ENCODE measurements at regions not wholly inside any gene's neighbourhood (a gene's known extent, or its start where the extent isn't known, plus 50 kb on each side); places are given as distances from the start of the nearest gene placed in this dataset.

DNA sequence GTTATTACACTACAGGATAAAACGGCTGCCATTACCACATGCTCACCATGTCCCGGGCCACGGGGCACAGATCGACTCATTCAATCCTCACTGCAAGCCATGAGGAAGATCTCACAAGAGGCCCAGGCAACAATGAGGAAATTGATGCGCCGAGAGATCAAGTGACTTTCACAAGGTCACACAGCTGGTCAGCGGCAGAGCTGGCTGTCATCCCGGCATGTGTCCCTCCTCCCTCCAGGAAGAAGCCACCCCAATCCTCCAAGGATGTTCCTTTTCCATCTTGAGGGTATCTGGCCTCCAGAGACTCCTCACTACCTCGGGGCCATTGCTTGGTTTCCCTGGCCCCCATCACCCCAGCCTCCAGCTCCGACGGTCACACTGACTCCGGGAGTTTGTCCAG lies 65.3 kb upstream of the GLI2 start:
- intact Hi-C loops (cut with micrococcal nuclease), result no loop called here
- DNase-seq (ENCODE audit: low spot score), result no peak
- peaks cover 18% of the 10 kb centered on the region for H3K27me3 Mint-ChIP-seq (ENCODE audit: low read depth)
- no peaks in the 10 kb centered on the region for H3K36me3 Mint-ChIP-seq (ENCODE audit: low read depth)
- peaks cover 7% of the 10 kb centered on the region for H3K9me3 Mint-ChIP-seq
- H3K4me3 Mint-ChIP-seq (ENCODE audit: low read depth), result no peak overlapping the region
- no peak overlapping the region for H3K27ac Mint-ChIP-seq
- H3K4me1 Mint-ChIP-seq (ENCODE audit: low read depth), result no peaks in the 10 kb centered on the region

DNA sequence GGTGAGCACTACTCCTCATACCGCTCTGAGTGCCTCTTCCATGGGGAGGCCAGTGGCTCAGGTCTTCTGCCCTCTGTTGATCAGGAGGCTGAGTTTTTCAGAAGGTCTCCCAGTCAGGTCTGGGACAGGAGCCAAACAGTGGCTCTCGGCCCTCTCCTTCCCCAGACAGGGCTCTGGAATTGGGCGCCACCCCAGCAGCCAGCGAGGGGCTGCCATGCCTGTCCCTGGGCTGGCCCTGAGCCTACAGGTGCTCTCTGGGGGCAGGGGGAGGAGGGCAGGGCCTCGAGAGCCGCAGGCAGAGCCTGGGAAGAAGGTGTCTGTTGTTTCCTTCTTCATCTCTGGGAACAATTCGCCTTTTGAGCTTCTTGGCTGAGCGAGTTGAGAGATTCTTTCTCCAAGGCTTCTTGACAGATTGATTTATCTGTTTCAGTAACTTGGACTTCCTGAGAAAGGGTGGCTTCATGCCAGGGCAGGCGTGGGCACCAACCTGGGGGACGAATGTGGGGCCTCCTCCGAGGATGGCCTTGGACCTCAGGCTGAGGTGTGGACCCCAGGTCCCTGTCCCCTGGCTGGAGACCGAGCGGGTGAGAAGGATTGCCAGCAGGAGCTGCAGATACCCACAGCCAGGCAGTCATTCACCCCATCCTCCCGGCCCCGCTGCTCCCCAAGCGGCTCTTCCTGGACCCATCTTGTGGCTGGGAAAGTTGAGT lies 64.7 kb upstream of the GLI2 start:
- Mint-ChIP-seq H3K4me3 (ENCODE audit: low read depth) (no peak overlapping the region), H3K4me1 (ENCODE audit: low read depth) (no peaks in the 10 kb centered on the region), H3K27ac (no peak overlapping the region), H3K9me3 (peaks cover 6% of the 10 kb centered on the region), H3K36me3 (ENCODE audit: low read depth) (no peaks in the 10 kb centered on the region), H3K27me3 (ENCODE audit: low read depth) (peaks cover 21% of the 10 kb centered on the region)
- intact Hi-C loops (cut with micrococcal nuclease), result no loop called here
- DNase-seq (ENCODE audit: low spot score), result no peak

DNA sequence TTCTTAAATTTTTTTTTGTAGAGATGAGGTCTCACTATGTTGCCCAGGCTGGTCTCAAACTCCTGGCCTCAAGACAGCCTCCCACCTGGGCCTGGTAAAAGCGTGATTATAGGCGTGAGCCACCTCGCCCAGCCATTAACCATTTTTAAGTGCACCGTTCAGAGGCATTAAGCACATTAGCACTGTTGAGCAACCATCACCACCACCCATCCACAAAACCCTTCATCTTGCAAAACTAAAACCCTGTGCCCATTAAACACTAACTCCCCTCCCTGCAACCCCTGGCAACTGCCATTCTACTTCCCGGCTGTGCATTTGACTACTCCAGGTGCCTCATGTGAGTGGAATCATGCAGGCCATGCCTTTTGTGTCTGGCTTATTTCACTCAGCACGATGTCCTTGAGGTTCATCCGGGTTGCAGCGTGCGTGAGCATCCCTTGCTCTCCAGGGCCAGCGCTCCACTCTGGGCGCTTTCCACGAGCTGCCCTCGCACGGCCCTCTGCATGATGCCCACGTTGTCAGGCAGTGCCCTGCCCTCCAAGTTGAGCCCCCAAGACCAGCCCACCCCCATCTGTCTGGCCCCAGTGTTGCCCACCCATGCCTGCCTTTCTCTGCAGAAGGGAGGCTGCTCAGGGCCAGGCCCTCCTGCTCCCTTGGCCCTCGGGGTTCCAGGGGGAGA lies 63.0 kb upstream of the GLI2 start:
- H3K27ac Mint-ChIP-seq, result no peak overlapping the region
- H3K9me3 Mint-ChIP-seq, result no peaks in the 10 kb centered on the region
- no peaks in the 10 kb centered on the region for H3K4me1 Mint-ChIP-seq (ENCODE audit: low read depth)
- no peaks in the 10 kb centered on the region for H3K36me3 Mint-ChIP-seq (ENCODE audit: low read depth)
- intact Hi-C loops (cut with micrococcal nuclease), result no loop called here
- H3K27me3 Mint-ChIP-seq (ENCODE audit: low read depth), result peaks cover 21% of the 10 kb centered on the region
- DNase-seq (ENCODE audit: low spot score), result no peak
- no peak overlapping the region for H3K4me3 Mint-ChIP-seq (ENCODE audit: low read depth)

DNA sequence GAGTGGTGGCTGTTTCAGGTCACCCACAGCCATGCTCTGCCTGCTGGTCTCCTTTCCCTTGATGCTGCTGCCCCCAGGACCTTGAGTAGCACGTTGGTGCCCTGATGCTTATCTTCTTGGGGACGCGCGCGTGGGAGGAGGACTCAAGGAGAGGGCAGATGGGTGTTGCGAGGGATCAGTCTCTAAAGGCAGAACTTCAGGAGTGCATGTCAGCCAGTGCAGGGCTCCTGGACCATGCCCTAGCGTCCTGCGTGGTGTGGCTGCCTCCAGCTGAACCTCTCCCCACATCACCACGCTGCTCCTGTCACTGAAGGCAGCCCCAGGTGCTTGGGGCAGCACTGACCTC lies 62.5 kb upstream of the GLI2 start:
- H3K27ac Mint-ChIP-seq, result no peak overlapping the region
- H3K27me3 Mint-ChIP-seq (ENCODE audit: low read depth), result peaks cover 17% of the 10 kb centered on the region
- no peaks in the 10 kb centered on the region for H3K4me1 Mint-ChIP-seq (ENCODE audit: low read depth)
- intact Hi-C loops (cut with micrococcal nuclease), result no loop called here
- H3K36me3 Mint-ChIP-seq (ENCODE audit: low read depth), result no peaks in the 10 kb centered on the region
- H3K4me3 Mint-ChIP-seq (ENCODE audit: low read depth), result no peak overlapping the region
- no peak for DNase-seq (ENCODE audit: low spot score)
- no peaks in the 10 kb centered on the region for H3K9me3 Mint-ChIP-seq

DNA sequence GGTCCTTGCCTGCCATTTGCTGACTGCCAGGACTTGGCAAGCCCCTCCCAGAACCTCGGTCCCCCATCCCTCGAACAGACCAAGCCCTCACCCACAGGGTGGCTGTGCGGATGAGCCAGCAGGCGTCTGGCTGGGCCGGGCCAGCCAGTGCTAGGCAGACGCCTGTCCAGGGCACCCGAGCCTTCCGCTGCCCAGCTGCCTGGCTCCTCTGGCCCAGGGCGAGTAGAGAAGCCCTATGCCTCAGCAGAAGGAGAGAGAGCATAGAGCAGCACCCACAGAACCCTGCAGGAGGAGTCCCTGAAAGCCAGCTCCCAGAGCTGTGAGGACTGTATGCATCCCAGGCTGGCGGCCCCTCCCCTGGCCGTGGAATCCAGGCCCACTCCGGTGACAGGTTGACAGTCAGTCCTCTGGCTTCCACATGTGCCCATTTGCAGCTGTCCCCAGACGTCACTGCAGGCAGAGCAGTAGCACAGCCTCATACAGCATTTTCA lies 62.1 kb upstream of the GLI2 start:
- Mint-ChIP-seq H3K27ac (no peak overlapping the region), H3K27me3 (ENCODE audit: low read depth) (peaks cover 14% of the 10 kb centered on the region), H3K4me3 (ENCODE audit: low read depth) (no peak overlapping the region), H3K4me1 (ENCODE audit: low read depth) (no peaks in the 10 kb centered on the region), H3K36me3 (ENCODE audit: low read depth) (no peaks in the 10 kb centered on the region), H3K9me3 (no peaks in the 10 kb centered on the region)
- no peak for DNase-seq (ENCODE audit: low spot score)
- intact Hi-C loops (cut with micrococcal nuclease), result no loop called here

DNA sequence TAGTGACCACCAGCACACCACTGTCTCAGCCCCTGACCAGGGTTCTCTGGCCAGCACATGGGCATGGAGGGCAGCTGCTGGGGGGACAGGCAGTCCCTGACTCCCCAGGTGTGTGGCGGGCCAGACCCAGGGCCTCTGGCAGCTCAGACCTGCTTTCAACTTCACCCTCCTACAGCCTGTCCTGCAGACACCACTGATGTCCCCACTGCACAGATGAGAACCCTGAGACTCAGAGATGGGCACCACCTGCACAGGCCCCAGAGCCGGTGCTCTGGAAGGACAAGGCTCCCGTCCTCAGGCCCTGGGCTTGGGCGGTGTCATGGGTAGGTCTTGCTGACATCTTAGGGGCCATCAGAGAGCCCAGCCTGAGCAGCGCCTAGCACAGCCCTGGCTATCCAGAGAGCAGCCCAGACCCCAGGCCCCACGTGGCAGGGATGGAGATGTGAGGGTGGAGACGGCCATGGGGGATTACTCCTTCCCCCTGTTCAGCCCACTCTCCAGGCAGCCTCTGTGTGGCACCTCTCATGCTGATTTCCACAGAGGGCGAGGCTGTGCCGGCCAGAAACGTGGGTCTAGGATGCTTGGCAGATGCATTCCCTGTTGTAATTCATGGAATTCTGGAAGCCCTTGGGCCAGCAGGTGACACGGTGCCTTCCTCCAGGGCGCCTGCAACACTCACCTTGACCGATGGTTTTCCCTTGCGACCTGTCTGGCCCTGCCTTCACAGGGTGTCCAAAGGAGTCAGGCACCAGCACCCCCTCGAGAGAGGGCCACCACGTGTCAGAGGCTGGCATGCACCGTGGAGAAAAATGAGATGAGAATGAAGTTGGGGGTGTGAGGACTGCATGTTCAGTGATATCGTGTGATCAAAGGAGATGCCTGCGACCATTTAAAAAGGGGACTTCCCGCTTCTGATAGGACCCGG lies 61.2 kb upstream of the GLI2 start:
- no peak for DNase-seq (ENCODE audit: low spot score)
- no peak overlapping the region for H3K4me3 Mint-ChIP-seq (ENCODE audit: low read depth)
- H3K27ac Mint-ChIP-seq, result no peak overlapping the region
- no peaks in the 10 kb centered on the region for H3K9me3 Mint-ChIP-seq
- no peaks in the 10 kb centered on the region for H3K4me1 Mint-ChIP-seq (ENCODE audit: low read depth)
- peaks cover 11% of the 10 kb centered on the region for H3K27me3 Mint-ChIP-seq (ENCODE audit: low read depth)
- intact Hi-C loops (cut with micrococcal nuclease), result loop anchor here (1.0 kb wide), 1 partner anchor 331 kb away; no protein-coding TSS in a partner anchor
- no peaks in the 10 kb centered on the region for H3K36me3 Mint-ChIP-seq (ENCODE audit: low read depth)

DNA sequence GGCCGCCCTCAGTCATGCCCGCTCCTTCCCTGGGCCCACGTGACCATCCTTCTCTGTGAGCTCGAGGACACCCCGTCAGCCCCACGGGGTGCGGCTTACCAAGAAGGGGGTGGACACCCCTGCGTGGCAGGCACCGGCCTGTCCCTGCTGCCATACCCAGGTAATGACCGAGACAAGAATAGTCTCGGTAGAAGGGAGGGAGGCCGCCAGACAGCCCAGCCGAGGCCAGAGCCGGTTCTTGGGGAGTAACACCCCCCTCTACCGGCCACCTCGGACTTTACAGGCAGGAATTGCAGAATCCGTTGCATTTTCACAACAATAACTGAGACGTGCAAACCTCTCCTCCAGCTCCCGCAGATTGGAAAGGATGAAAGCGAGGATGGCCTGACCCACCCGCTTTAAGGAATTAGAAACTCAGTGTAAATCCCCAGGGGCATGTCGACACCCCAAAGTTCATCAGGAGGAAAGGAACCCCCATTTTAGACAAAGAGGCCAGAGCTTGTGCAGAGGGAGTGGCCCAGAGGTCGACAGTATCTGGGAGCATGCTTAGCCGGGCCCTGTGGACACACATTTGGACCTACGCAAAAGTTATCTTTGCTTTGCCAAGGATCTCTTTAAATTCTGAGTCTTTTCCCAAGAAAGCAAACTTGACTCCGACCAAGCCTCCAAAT lies 60.1 kb upstream of the GLI2 start:
- peak; percentile 18 for DNase-seq (ENCODE audit: low spot score)
- no peaks in the 10 kb centered on the region for H3K4me1 Mint-ChIP-seq (ENCODE audit: low read depth)
- no peaks in the 10 kb centered on the region for H3K9me3 Mint-ChIP-seq
- H3K4me3 Mint-ChIP-seq (ENCODE audit: low read depth), result no peak overlapping the region
- intact Hi-C loops (cut with micrococcal nuclease), result loop anchor here (1.0 kb wide), 1 partner anchor 332 kb away; no protein-coding TSS in a partner anchor
- no peak overlapping the region for H3K27ac Mint-ChIP-seq
- no peaks in the 10 kb centered on the region for H3K36me3 Mint-ChIP-seq (ENCODE audit: low read depth)
- H3K27me3 Mint-ChIP-seq (ENCODE audit: low read depth), result peaks cover 7% of the 10 kb centered on the region

DNA sequence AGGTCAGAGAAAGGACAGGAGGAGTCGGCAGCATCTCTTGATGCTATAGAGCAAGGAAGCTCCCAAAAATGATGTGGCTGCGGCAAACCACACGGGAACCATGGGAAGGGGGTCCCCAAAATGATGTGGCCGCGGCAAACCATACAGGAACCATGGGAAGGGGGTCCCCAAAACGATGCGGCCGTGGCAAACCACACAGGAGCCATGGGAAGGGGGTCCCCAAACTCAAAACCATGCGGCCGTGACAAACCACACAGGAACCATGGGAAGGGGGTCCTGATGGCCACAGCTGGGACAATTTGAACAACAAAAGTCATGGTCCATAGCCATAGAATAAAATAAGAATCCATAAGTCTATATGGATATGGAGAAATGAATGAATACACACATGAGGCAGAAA lies 58.4 kb upstream of the GLI2 start:
- no peak for DNase-seq (ENCODE audit: low spot score)
- peaks cover 7% of the 10 kb centered on the region for H3K27me3 Mint-ChIP-seq (ENCODE audit: low read depth)
- no peaks in the 10 kb centered on the region for H3K36me3 Mint-ChIP-seq (ENCODE audit: low read depth)
- H3K9me3 Mint-ChIP-seq, result no peaks in the 10 kb centered on the region
- intact Hi-C loops (cut with micrococcal nuclease), result no loop called here
- no peaks in the 10 kb centered on the region for H3K4me1 Mint-ChIP-seq (ENCODE audit: low read depth)
- no peak overlapping the region for H3K4me3 Mint-ChIP-seq (ENCODE audit: low read depth)
- no peak overlapping the region for H3K27ac Mint-ChIP-seq

DNA sequence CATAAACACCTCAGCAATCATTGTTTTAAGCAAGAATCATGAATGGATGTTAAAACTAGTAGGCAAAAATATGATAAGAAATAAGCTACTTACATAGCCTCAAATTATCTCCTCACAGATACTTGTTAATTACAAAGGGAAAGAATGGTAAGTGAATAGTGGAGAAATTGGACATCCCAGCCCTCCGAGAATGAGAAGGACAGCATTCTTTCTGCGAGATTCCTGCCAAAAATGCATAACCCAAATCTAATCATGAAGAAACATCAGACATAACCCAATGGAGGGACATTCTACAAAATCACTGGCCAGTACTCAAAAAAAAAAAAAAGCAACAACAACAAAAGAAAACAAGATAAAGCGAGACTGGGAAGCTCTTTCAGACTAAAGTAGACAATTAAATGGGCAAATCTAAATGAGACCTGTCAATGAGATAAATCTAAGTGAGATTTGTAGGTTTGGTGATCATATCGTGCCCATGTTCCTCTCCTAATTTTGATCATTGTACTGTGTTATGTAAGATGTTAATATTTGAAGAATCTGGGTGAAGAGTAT lies 57.9 kb upstream of the GLI2 start:
- Mint-ChIP-seq H3K36me3 (ENCODE audit: low read depth) (no peaks in the 10 kb centered on the region), H3K4me3 (ENCODE audit: low read depth) (no peak overlapping the region), H3K9me3 (no peaks in the 10 kb centered on the region), H3K4me1 (ENCODE audit: low read depth) (no peaks in the 10 kb centered on the region), H3K27me3 (ENCODE audit: low read depth) (peaks cover 7% of the 10 kb centered on the region), H3K27ac (no peak overlapping the region)
- intact Hi-C loops (cut with micrococcal nuclease), result no loop called here
- DNase-seq (ENCODE audit: low spot score), result no peak

DNA sequence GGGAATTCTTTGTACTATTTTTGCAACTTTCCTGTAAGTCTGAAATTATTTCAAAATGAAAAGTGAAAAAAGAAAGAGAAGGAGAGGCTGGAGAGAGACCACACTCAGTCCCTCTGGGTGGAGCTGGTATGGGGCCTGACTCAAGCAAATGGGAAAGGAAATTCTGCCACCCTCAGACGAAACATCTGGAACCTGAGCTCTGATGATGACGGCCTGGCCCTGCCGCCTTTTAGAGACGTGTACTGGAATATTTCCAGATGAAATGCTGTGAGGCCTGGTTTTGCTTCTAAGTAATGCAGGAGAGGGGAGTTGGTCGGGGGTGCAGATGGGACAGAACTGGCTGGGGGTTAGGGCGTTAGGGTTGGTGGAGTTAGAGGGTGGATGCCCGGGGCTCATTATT lies 57.4 kb upstream of the GLI2 start:
- intact Hi-C loops (cut with micrococcal nuclease), result no loop called here
- H3K9me3 Mint-ChIP-seq, result no peaks in the 10 kb centered on the region
- no peaks in the 10 kb centered on the region for H3K4me1 Mint-ChIP-seq (ENCODE audit: low read depth)
- peaks cover 7% of the 10 kb centered on the region for H3K27me3 Mint-ChIP-seq (ENCODE audit: low read depth)
- H3K27ac Mint-ChIP-seq, result no peak overlapping the region
- no peak overlapping the region for H3K4me3 Mint-ChIP-seq (ENCODE audit: low read depth)
- no peaks in the 10 kb centered on the region for H3K36me3 Mint-ChIP-seq (ENCODE audit: low read depth)
- DNase-seq (ENCODE audit: low spot score), result no peak

DNA sequence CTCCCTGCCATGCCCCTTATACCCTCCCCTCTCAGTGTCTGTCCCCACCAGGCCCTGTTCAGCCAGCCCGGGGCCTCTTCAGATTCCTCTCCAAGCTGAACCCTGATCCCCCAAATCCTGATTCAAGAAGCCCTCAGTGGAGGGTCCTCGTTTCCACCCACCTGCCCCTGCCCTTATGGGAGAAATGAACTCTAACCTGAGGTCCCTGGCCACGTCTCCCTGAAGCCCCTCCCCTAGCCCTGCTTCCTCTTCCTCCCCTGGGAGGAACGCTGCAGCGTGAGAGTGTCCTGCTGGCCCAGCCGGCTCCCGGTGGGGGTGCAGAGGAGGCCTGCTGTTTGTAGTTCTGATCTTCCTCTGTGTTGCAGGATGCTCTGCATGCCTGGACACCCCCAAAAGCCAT lies 56.7 kb upstream of the GLI2 start:
- intact Hi-C loops (cut with micrococcal nuclease), result no loop called here

DNA sequence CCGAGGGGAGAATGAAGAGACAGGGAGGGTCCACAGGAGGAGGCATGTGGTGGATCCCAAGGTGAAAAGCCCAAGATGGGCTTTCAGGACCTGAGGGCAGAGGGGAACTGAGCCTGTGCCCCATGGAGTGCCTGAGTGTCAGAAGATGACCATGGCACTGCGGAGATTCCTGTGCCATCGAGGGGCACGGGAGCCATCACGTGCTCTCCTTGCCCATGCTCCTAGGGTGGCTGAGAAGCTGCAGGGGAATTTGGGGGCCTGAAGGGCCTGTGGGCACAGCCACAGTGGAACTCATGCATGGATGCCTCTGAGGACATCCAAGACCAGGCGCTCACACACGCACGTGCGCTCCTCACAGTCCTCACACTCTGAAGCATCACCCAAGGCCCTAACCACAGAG lies 56.1 kb upstream of the GLI2 start:
- Mint-ChIP-seq H3K36me3 (ENCODE audit: low read depth) (no peaks in the 10 kb centered on the region), H3K27ac (no peak overlapping the region), H3K27me3 (ENCODE audit: low read depth) (peaks cover 7% of the 10 kb centered on the region), H3K9me3 (no peaks in the 10 kb centered on the region), H3K4me3 (ENCODE audit: low read depth) (no peak overlapping the region), H3K4me1 (ENCODE audit: low read depth) (no peaks in the 10 kb centered on the region)
- no peak for DNase-seq (ENCODE audit: low spot score)
- intact Hi-C loops (cut with micrococcal nuclease), result no loop called here

More for the DNA sequence above, 56.7 kb upstream of the GLI2 start:
- H3K4me1 Mint-ChIP-seq (ENCODE audit: low read depth), result no peaks in the 10 kb centered on the region
- H3K9me3 Mint-ChIP-seq, result no peaks in the 10 kb centered on the region
- H3K4me3 Mint-ChIP-seq (ENCODE audit: low read depth), result no peak overlapping the region
- no peaks in the 10 kb centered on the region for H3K36me3 Mint-ChIP-seq (ENCODE audit: low read depth)
- H3K27ac Mint-ChIP-seq, result no peak overlapping the region
- H3K27me3 Mint-ChIP-seq (ENCODE audit: low read depth), result peaks cover 7% of the 10 kb centered on the region
- DNase-seq (ENCODE audit: low spot score), result no peak

Measured in activated T-helper 2 cell treated with anti-CD3 and anti-CD28 coated beads, Interferon-gamma antibody, Interleukin-2, Interleukin-4, amounts not matched to agents 10 μg/mL and 5 μg/mL and 100 μg/mL, durations not matched to agents 14 hours and 24 hours and 36 hours (primary cell).